ENCODE measurements at regions not wholly inside any gene's neighbourhood (a gene's known extent, or its start where the extent isn't known, plus 50 kb on each side); places are given as distances from the start of the nearest gene placed in this dataset.

- no peak for TF ChIP-seq EP300 (IDR thresholded peaks at IDR 0.05)
- TF ChIP-seq POLR2A (IDR thresholded peaks at IDR 0.05) = no peak
- no peak for TF ChIP-seq CTCF (IDR thresholded peaks at IDR 0.05)
- H3K36me3 ChIP-seq = no peaks in the 10 kb centered on the region
- peaks cover 0 to 60% of the 10 kb centered on the region in 2 donors for H3K27me3 ChIP-seq
- no peaks in the 10 kb centered on the region for H3K4me1 ChIP-seq
- H3K27ac ChIP-seq = no peak overlapping the region
- WGBS, 2 donors = 60 to 64% methylated on average over 11 of the region's 11 CpGs
- no peaks in the 10 kb centered on the region for H3K9me3 ChIP-seq
- no peak for DNase-seq (ENCODE audit: low spot score in 2 of 2)
- H3K4me3 ChIP-seq = no peak overlapping the region
These were observed 73.2 kb upstream of the UNC5A start for GRCh38 chr5:176736931-176737745.

GRCh38 chr5:176737746-176738636, 72.4 kb upstream of the UNC5A start:
- H3K27me3 ChIP-seq = peaks cover 0 to 66% of the 10 kb centered on the region in 2 donors
- no peaks in the 10 kb centered on the region for H3K36me3 ChIP-seq
- H3K27ac ChIP-seq = no peak overlapping the region
- no peaks in the 10 kb centered on the region for H3K4me1 ChIP-seq
- no peak overlapping the region for H3K4me3 ChIP-seq
- TF ChIP-seq CTCF (IDR thresholded peaks at IDR 0.05) (no peak), POLR2A (IDR thresholded peaks at IDR 0.05) (no peak), EP300 (IDR thresholded peaks at IDR 0.05) (no peak)
- no peaks in the 10 kb centered on the region for H3K9me3 ChIP-seq
- DNase-seq (ENCODE audit: low spot score in 2 of 2) = no peak
- WGBS, 2 donors = 81% methylated on average over 21 of the region's 21 CpGs

- TF ChIP-seq CTCF (IDR thresholded peaks at IDR 0.05) (no peak), EP300 (IDR thresholded peaks at IDR 0.05) (no peak), POLR2A (IDR thresholded peaks at IDR 0.05) (no peak)
- H3K27ac ChIP-seq = no peak overlapping the region
- H3K4me3 ChIP-seq = no peak overlapping the region
- H3K36me3 ChIP-seq = no peaks in the 10 kb centered on the region
- H3K9me3 ChIP-seq = no peaks in the 10 kb centered on the region
- H3K27me3 ChIP-seq = peaks cover 2 to 68% of the 10 kb centered on the region in 2 donors
- DNase-seq (ENCODE audit: low spot score in 2 of 2) = no peak
- WGBS, 2 donors = 77 to 79% methylated on average over 10 of the region's 10 CpGs
- H3K4me1 ChIP-seq = peaks cover 0 to 7% (median 0%) of the 10 kb centered on the region in 4 donors
These were observed 71.6 kb upstream of the UNC5A start for GRCh38 chr5:176738637-176739250.

- Histone ChIP-seq H3K27ac (no peak overlapping the region), H3K36me3 (no peaks in the 10 kb centered on the region), H3K9me3 (no peaks in the 10 kb centered on the region), H3K27me3 (peaks cover 2 to 76% of the 10 kb centered on the region in 2 donors), H3K4me3 (no peak overlapping the region), H3K4me1 (peaks cover 0 to 12% (median 0%) of the 10 kb centered on the region in 4 donors)
- TF ChIP-seq CTCF (IDR thresholded peaks at IDR 0.05) = no peak
- no peak for TF ChIP-seq POLR2A (IDR thresholded peaks at IDR 0.05)
- TF ChIP-seq EP300 (IDR thresholded peaks at IDR 0.05) = no peak
- no peak for DNase-seq (ENCODE audit: low spot score in 2 of 2)
- 25% methylated on average over 26 of the region's 26 CpGs for WGBS, 2 donors
These were observed 70.8 kb upstream of the UNC5A start for GRCh38 chr5:176739461-176740051.

All from tibial nerve (tissue), 4 donors.